H9 (cell line): ENCODE measurements at regions not wholly inside any gene's neighbourhood (a gene's known extent, or its start where the extent isn't known, plus 50 kb on each side); places are given as distances from the start of the nearest gene placed in this dataset.

Source experiments
- DNase-seq: peaks from one replicate; pipeline ENCODE4 v3.0.0-alpha.2; 2017
- H2AFZ ChIP-seq: one replicate; pipeline ENCODE4 v1.6.1; 2013; ENCODE audit warnings: mild to moderate bottlenecking, low read length, control low read depth, moderate library complexity
- H2AK5ac ChIP-seq: 2 replicates; pipeline ENCODE4 v1.6.1; 2013; ENCODE audit warnings: low read length, control low read depth, mixed read lengths; ENCODE audit not compliant: insufficient read length
- H2BK120ac ChIP-seq: one replicate; pipeline ENCODE4 v1.6.1; 2013; ENCODE audit warnings: low read depth, mild to moderate bottlenecking, low read length, control low read depth, inconsistent platforms; ENCODE audit not compliant: poor library complexity, severe bottlenecking
- H2BK12ac ChIP-seq: 2 replicates; pipeline ENCODE4 v1.6.1; 2013; ENCODE audit warnings: low read length, control low read depth, mixed read lengths, low read depth; ENCODE audit not compliant: insufficient read length
- H2BK15ac ChIP-seq: 2 replicates; pipeline ENCODE4 v1.6.1; 2013; ENCODE audit warnings: low read depth, low read length, control low read depth
- H2BK20ac ChIP-seq: one replicate; pipeline ENCODE4 v1.6.1; 2013; ENCODE audit warnings: low read depth, mild to moderate bottlenecking, low read length, control low read depth, inconsistent platforms; ENCODE audit not compliant: poor library complexity, severe bottlenecking
- H2BK5ac ChIP-seq: 2 replicates; pipeline ENCODE4 v1.6.1; 2013; ENCODE audit warnings: low read length, control low read depth, mixed read lengths; ENCODE audit not compliant: insufficient read length
- H3K14ac ChIP-seq: 2 replicates; pipeline ENCODE4 v1.6.1; 2013; ENCODE audit warnings: low read length, control low read depth; ENCODE audit not compliant: insufficient read depth
- H3K18ac ChIP-seq: 2 replicates; pipeline ENCODE4 v1.6.1; 2013; ENCODE audit warnings: low read depth, mild to moderate bottlenecking, mixed read lengths, low read length, control low read depth; ENCODE audit not compliant: insufficient read length
- H3K23ac ChIP-seq: 2 replicates; pipeline ENCODE4 v1.6.1; 2013; ENCODE audit warnings: low read length, control low read depth, mixed read lengths, low read depth; ENCODE audit not compliant: insufficient read length
- H3K23me2 ChIP-seq: 2 replicates; pipeline ENCODE4 v1.6.1; 2013; ENCODE audit warnings: low read depth, mild to moderate bottlenecking, mixed read lengths, low read length, control low read depth; ENCODE audit not compliant: insufficient read length, poor library complexity, severe bottlenecking
- H3K27ac ChIP-seq: 2 replicates; pipeline ENCODE4 v1.5.1; 2013; ENCODE audit warnings: low read length, control low read depth, mixed read lengths, low read depth; ENCODE audit not compliant: insufficient read length
- H3K27me3 ChIP-seq: 2 replicates; pipeline ENCODE4 v1.6.1; 2013; ENCODE audit warnings: low read length, control low read depth, inconsistent platforms; ENCODE audit not compliant: insufficient read depth
- H3K4ac ChIP-seq: 2 replicates; pipeline ENCODE4 v1.6.1; 2013; ENCODE audit warnings: low read depth, mild to moderate bottlenecking, control low read depth, inconsistent platforms, low read length, moderate library complexity
- H3K4me1 ChIP-seq: 2 replicates; pipeline ENCODE4 v1.6.1; 2013; ENCODE audit warnings: low read length, control low read depth, inconsistent platforms; ENCODE audit not compliant: insufficient read depth
- H3K4me2 ChIP-seq: 2 replicates; pipeline ENCODE4 v1.6.1; 2013; ENCODE audit warnings: low read length, control low read depth, mixed read lengths; ENCODE audit not compliant: insufficient read length, insufficient read depth
- H3K56ac ChIP-seq: 2 replicates; pipeline ENCODE4 v1.6.1; 2013; ENCODE audit warnings: low read depth, mild to moderate bottlenecking, mixed read lengths, low read length, control low read depth; ENCODE audit not compliant: insufficient read length
- H3K79me1 ChIP-seq: 2 replicates; pipeline ENCODE4 v1.6.1; 2013; ENCODE audit warnings: low read depth, mild to moderate bottlenecking, moderate library complexity, low read length, control low read depth, inconsistent platforms; ENCODE audit not compliant: insufficient read depth, poor library complexity, severe bottlenecking
- H3K79me2 ChIP-seq: 2 replicates; pipeline ENCODE4 v1.6.1; 2013; ENCODE audit warnings: low read length, control low read depth, inconsistent platforms; ENCODE audit not compliant: insufficient read depth
- H3K9ac ChIP-seq: 2 replicates; pipeline ENCODE4 v1.6.1; 2013; ENCODE audit warnings: low read length, control low read depth, mixed read lengths; ENCODE audit not compliant: insufficient read length; ENCODE audit errors: extremely low read depth
- H3K9me3 ChIP-seq: one replicate; pipeline ENCODE4 v1.6.1; 2013; ENCODE audit warnings: low read depth, low read length, inconsistent platforms; ENCODE audit not compliant: control insufficient read depth
- H3T11ph ChIP-seq: one replicate; pipeline ENCODE4 v1.6.1; 2013; ENCODE audit warnings: mild to moderate bottlenecking, low read length, control low read depth, inconsistent platforms
- H4K20me1 ChIP-seq: one replicate; pipeline ENCODE4 v1.6.1; 2013; ENCODE audit not compliant: control insufficient read depth, insufficient read length, insufficient read depth
- H4K5ac ChIP-seq: 2 replicates; pipeline ENCODE4 v1.6.1; 2013; ENCODE audit warnings: low read depth, mild to moderate bottlenecking, mixed read lengths, low read length, control low read depth; ENCODE audit not compliant: insufficient read length
- H4K8ac ChIP-seq: replicated peaks from 2 replicates; pipeline ENCODE4 v1.6.1; 2013; ENCODE audit warnings: low read length, control low read depth, mixed read lengths, low read depth; ENCODE audit not compliant: insufficient read length
- H4K91ac ChIP-seq: 2 replicates; pipeline ENCODE4 v1.6.1; 2013; ENCODE audit warnings: low read depth, mild to moderate bottlenecking, moderate library complexity, mixed read lengths, low read length, control low read depth; ENCODE audit not compliant: insufficient read length
- H3K27ac Mint-ChIP-seq, 3 experiments: 2 replicates in 2 of 3; 3 replicates in 1 of 3; pipeline ENCODE4 v1.8.0; 2020 to 2021; ENCODE audit warnings: mixed read lengths in 3 of 3, mild to moderate bottlenecking in 1 of 3, moderate library complexity in 1 of 3
- H3K27me3 Mint-ChIP-seq: 2 replicates; pipeline ENCODE4 v1.8.0; 2021; ENCODE audit warnings: low read depth, mild to moderate bottlenecking, moderate library complexity, mixed read lengths
- H3K36me3 Mint-ChIP-seq, 3 experiments: 2 replicates in 2 of 3; 3 replicates in 1 of 3; pipeline ENCODE4 v1.8.0; 2020 to 2021; ENCODE audit warnings: low read depth in 3 of 3, mixed read lengths in 3 of 3; ENCODE audit not compliant: insufficient read depth in 1 of 3
- H3K4me1 Mint-ChIP-seq, 2 experiments: 2 replicates each; pipeline ENCODE4 v1.8.0; 2020; ENCODE audit warnings: mixed read lengths in 2 of 2
- H3K4me3 Mint-ChIP-seq, 2 experiments: 2 replicates in 1 of 2; 3 replicates in 1 of 2; pipeline ENCODE4 v1.8.0; 2020 to 2021; ENCODE audit warnings: mild to moderate bottlenecking in 2 of 2, mixed read lengths in 2 of 2, moderate library complexity in 1 of 2
- H3K9me3 Mint-ChIP-seq, 2 experiments: 2 replicates in 1 of 2; 3 replicates in 1 of 2; pipeline ENCODE4 v1.8.0; 2020; ENCODE audit warnings: mild to moderate bottlenecking in 2 of 2, mixed read lengths in 2 of 2, moderate library complexity in 1 of 2
- CTCF ChIP-seq: fragments of 200-600 bp; sonication (generic); conservative IDR thresholded peaks from 3 replicates; pipeline ENCODE4 v1.8.0; 2021; ENCODE audit warnings: antibody characterized with exemption, mild to moderate bottlenecking
- WGBS: extraction: QIAGEN DNeasy Blood & Tissue Kit; methylation state at CpG from one replicate; pipeline ENCODE4 v1.1.7; 2013; ENCODE audit warnings: missing lambda C conversion rate, low lambda C conversion rate, mixed read lengths; ENCODE audit not compliant: insufficient read length; ENCODE audit errors: extremely low coverage; 5-methylcytosine and 5-hydroxymethylcytosine counted together

- Histone ChIP-seq H4K8ac (no peak overlapping the region), H3K4ac (no peak overlapping the region), H3K79me1 (no peaks in the 10 kb centered on the region), H4K5ac (no peak overlapping the region), H3K27me3 (no peaks in the 10 kb centered on the region), H3K18ac (no peak overlapping the region), H3K4me1 (no peaks in the 10 kb centered on the region), H2AK5ac (no peak overlapping the region), H3K27ac (no peak overlapping the region), H3K9ac (no peak overlapping the region), H3K56ac (no peak overlapping the region), H3K23ac (no peak overlapping the region), H2BK120ac (no peak overlapping the region), H4K91ac (no peak overlapping the region), H2BK15ac (no peak overlapping the region), H3K14ac (no peak overlapping the region; the same call in 1 of the 2 replicates), H3K79me2 (no peaks in the 10 kb centered on the region), H2BK12ac (no peak overlapping the region), H2BK20ac (no peak overlapping the region), H2BK5ac (no peak overlapping the region), H2AFZ (no peak overlapping the region), H3K9me3 (no peaks in the 10 kb centered on the region), H3K4me2 (no peak overlapping the region), H3T11ph (no peak overlapping the region), H3K23me2 (no peaks in the 10 kb centered on the region), H4K20me1 (no peaks in the 10 kb centered on the region)
- peaks cover 0 to 4% (median 0%) of the 10 kb centered on the region in 3 experiments; a peak in 2 of 7 replicates for H3K36me3 Mint-ChIP-seq
- peaks cover 3% of the 10 kb centered on the region for H3K27me3 Mint-ChIP-seq
- H3K4me3 Mint-ChIP-seq, result no peak overlapping the region
- TF ChIP-seq CTCF, result no peak
- DNase-seq, result no peak
- no CpG with 5 or more reads among the region's 1 CpG for WGBS
- no peaks in the 10 kb centered on the region for H3K4me1 Mint-ChIP-seq
- H3K27ac Mint-ChIP-seq, result no peak overlapping the region
- peaks cover 0 to 2% of the 10 kb centered on the region in 2 experiments; a peak in 1 of 5 replicates for H3K9me3 Mint-ChIP-seq
These were observed 315.2 kb upstream of the PPP2R3A start for GRCh38 chr3:135650309-135650708.
